ENCODE measurements at regions not wholly inside any gene's neighbourhood (a gene's known extent, or its start where the extent isn't known, plus 50 kb on each side); places are given as distances from the start of the nearest gene placed in this dataset.

DNA sequence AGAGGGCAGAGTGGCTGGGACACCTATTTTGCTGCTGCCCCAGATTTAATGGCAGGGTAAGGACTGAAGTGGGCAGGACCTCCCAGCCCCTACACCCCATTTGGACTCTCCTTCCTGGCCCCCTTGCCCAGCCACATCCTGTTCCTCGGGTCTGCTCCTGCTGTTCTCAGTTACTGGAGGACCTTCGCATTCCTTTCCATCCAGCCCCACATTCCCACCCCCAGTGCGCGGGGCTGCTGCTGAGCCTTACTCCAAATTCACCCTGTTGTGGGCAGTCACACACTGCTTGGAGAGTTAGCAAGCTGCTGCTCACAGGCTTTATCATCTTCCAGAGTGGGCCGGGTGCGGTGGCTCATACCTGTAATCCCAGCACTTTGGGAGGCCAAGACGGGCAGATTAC lies 75.2 kb upstream of the SLC14A2 start:
- no peak for TF ChIP-seq CEBPB (IDR thresholded peaks at IDR 0.05)
- no peak for TF ChIP-seq EP300 (IDR thresholded peaks at IDR 0.05; ENCODE audit: borderline replicate concordance)
- TF ChIP-seq, protein P1, sequence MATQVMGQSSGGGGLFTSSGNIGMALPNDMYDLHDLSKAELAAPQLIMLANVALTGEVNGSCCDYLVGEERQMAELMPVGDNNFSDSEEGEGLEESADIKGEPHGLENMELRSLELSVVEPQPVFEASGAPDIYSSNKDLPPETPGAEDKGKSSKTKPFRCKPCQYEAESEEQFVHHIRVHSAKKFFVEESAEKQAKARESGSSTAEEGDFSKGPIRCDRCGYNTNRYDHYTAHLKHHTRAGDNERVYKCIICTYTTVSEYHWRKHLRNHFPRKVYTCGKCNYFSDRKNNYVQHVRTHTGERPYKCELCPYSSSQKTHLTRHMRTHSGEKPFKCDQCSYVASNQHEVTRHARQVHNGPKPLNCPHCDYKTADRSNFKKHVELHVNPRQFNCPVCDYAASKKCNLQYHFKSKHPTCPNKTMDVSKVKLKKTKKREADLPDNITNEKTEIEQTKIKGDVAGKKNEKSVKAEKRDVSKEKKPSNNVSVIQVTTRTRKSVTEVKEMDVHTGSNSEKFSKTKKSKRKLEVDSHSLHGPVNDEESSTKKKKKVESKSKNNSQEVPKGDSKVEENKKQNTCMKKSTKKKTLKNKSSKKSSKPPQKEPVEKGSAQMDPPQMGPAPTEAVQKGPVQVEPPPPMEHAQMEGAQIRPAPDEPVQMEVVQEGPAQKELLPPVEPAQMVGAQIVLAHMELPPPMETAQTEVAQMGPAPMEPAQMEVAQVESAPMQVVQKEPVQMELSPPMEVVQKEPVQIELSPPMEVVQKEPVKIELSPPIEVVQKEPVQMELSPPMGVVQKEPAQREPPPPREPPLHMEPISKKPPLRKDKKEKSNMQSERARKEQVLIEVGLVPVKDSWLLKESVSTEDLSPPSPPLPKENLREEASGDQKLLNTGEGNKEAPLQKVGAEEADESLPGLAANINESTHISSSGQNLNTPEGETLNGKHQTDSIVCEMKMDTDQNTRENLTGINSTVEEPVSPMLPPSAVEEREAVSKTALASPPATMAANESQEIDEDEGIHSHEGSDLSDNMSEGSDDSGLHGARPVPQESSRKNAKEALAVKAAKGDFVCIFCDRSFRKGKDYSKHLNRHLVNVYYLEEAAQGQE (IDR thresholded peaks at IDR 0.05; ENCODE audit: low read depth) = no peak
- TF ChIP-seq YY1 (IDR thresholded peaks at IDR 0.05; ENCODE audit: low read depth) = no peak
- TF ChIP-seq EGR1 (IDR thresholded peaks at IDR 0.05) = no peak
- no peak for TF ChIP-seq CREB1 (IDR thresholded peaks at IDR 0.05; ENCODE audit: low read depth)
- TF ChIP-seq NFIC (IDR thresholded peaks at IDR 0.05) = no peak
- no peak for TF ChIP-seq TEAD4 (IDR thresholded peaks at IDR 0.05)
- no peak for TF ChIP-seq TAF1 (IDR thresholded peaks at IDR 0.05; ENCODE audit: low read depth)
- TF ChIP-seq, protein P2, sequence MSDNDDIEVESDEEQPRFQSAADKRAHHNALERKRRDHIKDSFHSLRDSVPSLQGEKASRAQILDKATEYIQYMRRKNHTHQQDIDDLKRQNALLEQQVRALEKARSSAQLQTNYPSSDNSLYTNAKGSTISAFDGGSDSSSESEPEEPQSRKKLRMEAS (IDR thresholded peaks at IDR 0.05) = no peak
- TF ChIP-seq TCF12 (IDR thresholded peaks at IDR 0.05; ENCODE audit: low read depth) = no peak
- no peak for TF ChIP-seq FOXM1 (IDR thresholded peaks at IDR 0.05; ENCODE audit: borderline replicate concordance, low read depth)
- TF ChIP-seq, protein P3, sequence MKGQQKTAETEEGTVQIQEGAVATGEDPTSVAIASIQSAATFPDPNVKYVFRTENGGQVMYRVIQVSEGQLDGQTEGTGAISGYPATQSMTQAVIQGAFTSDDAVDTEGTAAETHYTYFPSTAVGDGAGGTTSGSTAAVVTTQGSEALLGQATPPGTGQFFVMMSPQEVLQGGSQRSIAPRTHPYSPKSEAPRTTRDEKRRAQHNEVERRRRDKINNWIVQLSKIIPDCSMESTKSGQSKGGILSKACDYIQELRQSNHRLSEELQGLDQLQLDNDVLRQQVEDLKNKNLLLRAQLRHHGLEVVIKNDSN (IDR thresholded peaks at IDR 0.05) = no peak
- no peak for TF ChIP-seq RAD21 (IDR thresholded peaks at IDR 0.05; ENCODE audit: low read depth)
